Fibroblast of lung (primary cell): ENCODE measurements at regions not wholly inside any gene's neighbourhood (a gene's known extent, or its start where the extent isn't known, plus 50 kb on each side); places are given as distances from the start of the nearest gene placed in this dataset.

Source experiments
- DNase-seq, 2 donors: peaks; one replicate each; pipeline versions ENCODE4 v3.0.0 to v3.0.0-alpha.2; 2010; ENCODE audit warnings: low read depth in 2 of 2
- H2AFZ ChIP-seq: 2 replicates; pipeline ENCODE4 v1.5.1; 2012; ENCODE audit warnings: low read length, control low read depth, inconsistent platforms
- H3K27ac ChIP-seq: 2 replicates; pipeline ENCODE4 v1.5.1; 2011; ENCODE audit warnings: low read length, control low read depth; ENCODE audit not compliant: insufficient read depth
- H3K27me3 ChIP-seq: 2 replicates; pipeline ENCODE4 v1.5.1; 2011; ENCODE audit warnings: mild to moderate bottlenecking, low read length; ENCODE audit not compliant: control insufficient read depth, insufficient read depth
- H3K36me3 ChIP-seq: 2 replicates; pipeline ENCODE4 v1.5.1; 2011; ENCODE audit warnings: low read length; ENCODE audit not compliant: control insufficient read depth, insufficient read depth
- H3K4me1 ChIP-seq: 2 replicates; pipeline ENCODE4 v1.5.1; 2011; ENCODE audit warnings: low read length; ENCODE audit not compliant: control insufficient read depth, insufficient read depth; ENCODE audit errors: extremely low read depth
- H3K4me2 ChIP-seq: 2 replicates; pipeline ENCODE4 v1.5.1; 2011; ENCODE audit warnings: low read length, control low read depth; ENCODE audit not compliant: insufficient read depth; ENCODE audit errors: extremely low read depth
- H3K4me3 ChIP-seq, 4 experiments: fragments of 200-600 bp in 1 of 4; sonication (generic) in 1 of 4; replicated peaks in 1 of 4; 2 replicates each; pipeline ENCODE4 v1.5.1; 2011 to 2016; ENCODE audit warnings: low read length in 4 of 4, low read depth in 3 of 4, mild to moderate bottlenecking in 3 of 4, control low read depth in 2 of 4, inconsistent platforms in 1 of 4, mixed read lengths in 1 of 4; ENCODE audit not compliant: insufficient read depth in 1 of 4; ENCODE audit errors: control extremely low read depth in 1 of 4
- H3K79me2 ChIP-seq: 2 replicates; pipeline ENCODE4 v1.5.1; 2012; ENCODE audit warnings: mild to moderate bottlenecking, low read length, inconsistent platforms; ENCODE audit not compliant: control insufficient read depth, insufficient read depth
- H3K9ac ChIP-seq: 2 replicates; pipeline ENCODE4 v1.5.1; 2011; ENCODE audit warnings: mild to moderate bottlenecking, low read length, control low read depth; ENCODE audit not compliant: insufficient read depth
- H3K9me3 ChIP-seq: 2 replicates; pipeline ENCODE4 v1.5.1; 2012; ENCODE audit warnings: low read depth, low read length; ENCODE audit not compliant: control insufficient read depth, insufficient read depth
- H4K20me1 ChIP-seq: 2 replicates; pipeline ENCODE4 v1.5.1; 2011; ENCODE audit warnings: low read length; ENCODE audit not compliant: control insufficient read depth, insufficient read depth; ENCODE audit errors: extremely low read depth
- CTCF ChIP-seq, 2 donors: IDR thresholded peaks in 1 of 2; conservative IDR thresholded peaks in 1 of 2; 1 replicate in 1 of 2; 2 replicates in 1 of 2; pipeline ENCODE4 v1.5.1; 2011 to 2012; ENCODE audit warnings: low read length in 2 of 2, control low read depth in 1 of 2, inconsistent platforms in 1 of 2, low read depth in 1 of 2, mild to moderate bottlenecking in 1 of 2
- EZH2 ChIP-seq: IDR thresholded peaks from 2 replicates; pipeline ENCODE4 v1.5.1; 2012; ENCODE audit warnings: low read length, control low read depth, mild to moderate bottlenecking; ENCODE audit errors: missing control alignments

GRCh38 chr2:198283146-198283545, 478.8 kb downstream of the PLCL1 start:
- DNase-seq, result peak; percentile 9 to 31
- H2AFZ ChIP-seq, result no peak overlapping the region

GRCh38 chr2:198282061-198282460, 477.7 kb downstream of the PLCL1 start:
- Histone ChIP-seq H2AFZ (no peak overlapping the region), H3K9ac (no peak overlapping the region), H3K27me3 (no peaks in the 10 kb centered on the region), H3K4me3 (no peak overlapping the region), H3K4me2 (no peak overlapping the region), H3K9me3 (no peaks in the 10 kb centered on the region), H3K36me3 (no peaks in the 10 kb centered on the region), H4K20me1 (no peaks in the 10 kb centered on the region), H3K79me2 (no peaks in the 10 kb centered on the region), H3K4me1 (no peaks in the 10 kb centered on the region), H3K27ac (no peak overlapping the region)
- no peak for DNase-seq
- TF ChIP-seq EZH2 (no peak), CTCF (conservative IDR thresholded peaks at IDR 0.05 in 1 of 2, IDR thresholded peaks at IDR 0.05 in 1 of 2; ENCODE audit: low read depth in 1 of 2, low read length in 2 of 2) (no peak)

More at GRCh38 chr2:198283146-198283545, 478.8 kb downstream of the PLCL1 start:
- Histone ChIP-seq H3K9me3 (no peaks in the 10 kb centered on the region), H3K4me3 (no peak overlapping the region), H3K36me3 (no peaks in the 10 kb centered on the region), H3K27ac (no peak overlapping the region), H3K27me3 (no peaks in the 10 kb centered on the region), H4K20me1 (no peaks in the 10 kb centered on the region), H3K4me2 (no peak overlapping the region), H3K9ac (no peak overlapping the region), H3K79me2 (no peaks in the 10 kb centered on the region), H3K4me1 (no peaks in the 10 kb centered on the region)
- TF ChIP-seq CTCF (conservative IDR thresholded peaks at IDR 0.05 in 1 of 2, IDR thresholded peaks at IDR 0.05 in 1 of 2; ENCODE audit: low read depth in 1 of 2, low read length in 2 of 2) (no peak), EZH2 (no peak)

- Histone ChIP-seq H3K9ac (no peak overlapping the region), H2AFZ (no peak overlapping the region), H3K9me3 (no peaks in the 10 kb centered on the region), H3K79me2 (no peaks in the 10 kb centered on the region), H3K4me2 (no peak overlapping the region), H3K4me3 (no peak overlapping the region), H3K4me1 (no peaks in the 10 kb centered on the region), H3K36me3 (no peaks in the 10 kb centered on the region), H3K27ac (no peak overlapping the region), H3K27me3 (no peaks in the 10 kb centered on the region), H4K20me1 (no peaks in the 10 kb centered on the region)
- no peak for DNase-seq
- TF ChIP-seq EZH2 (no peak), CTCF (conservative IDR thresholded peaks at IDR 0.05 in 1 of 2, IDR thresholded peaks at IDR 0.05 in 1 of 2; ENCODE audit: low read depth in 1 of 2, low read length in 2 of 2) (no peak)
Observed at GRCh38 chr2:198280145-198280544, 475.8 kb downstream of the PLCL1 start.
